Osteoblast (primary cell): ENCODE measurements at regions not wholly inside any gene's neighbourhood (a gene's known extent, or its start where the extent isn't known, plus 50 kb on each side); places are given as distances from the start of the nearest gene placed in this dataset.

ENCODE experiments used
- DNase-seq: peaks from one replicate; pipeline ENCODE4 v3.0.0; 2011; ENCODE audit warnings: low spot score, mixed read lengths; ENCODE audit not compliant: insufficient read length; ENCODE audit errors: missing footprints
- H2AFZ ChIP-seq: 2 replicates; pipeline ENCODE4 v1.6.0; 2011; ENCODE audit warnings: mild to moderate bottlenecking, low read length
- H3K27ac ChIP-seq: 2 replicates; pipeline ENCODE4 v1.5.1; 2011; ENCODE audit warnings: mild to moderate bottlenecking, low read depth, low read length, moderate library complexity
- H3K27me3 ChIP-seq: 2 replicates; pipeline ENCODE4 v1.6.0; 2012; ENCODE audit warnings: mild to moderate bottlenecking, control low read depth, inconsistent platforms, low read length, moderate library complexity; ENCODE audit not compliant: insufficient read depth
- H3K36me3 ChIP-seq: 2 replicates; pipeline ENCODE4 v1.5.1; 2011; ENCODE audit warnings: mild to moderate bottlenecking, low read length, control low read depth, moderate library complexity; ENCODE audit not compliant: insufficient read depth
- H3K4me1 ChIP-seq: 2 replicates; pipeline ENCODE4 v1.5.1; 2011; ENCODE audit warnings: mild to moderate bottlenecking, low read length, control low read depth, moderate library complexity; ENCODE audit not compliant: insufficient read depth
- H3K4me2 ChIP-seq: 2 replicates; pipeline ENCODE4 v1.6.0; 2011; ENCODE audit warnings: mild to moderate bottlenecking, low read length; ENCODE audit not compliant: insufficient read depth
- H3K4me3 ChIP-seq: fragments of 200-600 bp; sonication (generic); 3 replicates; pipeline ENCODE4 v1.5.1; 2012; ENCODE audit warnings: mild to moderate bottlenecking, low read length, inconsistent platforms; ENCODE audit not compliant: insufficient read depth
- H3K79me2 ChIP-seq: 2 replicates; pipeline ENCODE4 v1.6.0; 2012; ENCODE audit warnings: mild to moderate bottlenecking, low read length, control low read depth, inconsistent platforms; ENCODE audit not compliant: insufficient read depth
- H3K9me3 ChIP-seq: 2 replicates; pipeline ENCODE4 v1.5.1; 2011; ENCODE audit warnings: low read depth, low read length, control low read depth
- H4K20me1 ChIP-seq: 2 replicates; pipeline ENCODE4 v1.6.0; 2012; ENCODE audit warnings: mild to moderate bottlenecking, low read length, control low read depth; ENCODE audit not compliant: insufficient read depth
- CTCF ChIP-seq: IDR thresholded peaks from 2 replicates; pipeline ENCODE4 v1.5.1; 2011; ENCODE audit warnings: mild to moderate bottlenecking, low read depth, low read length, moderate library complexity; ENCODE audit errors: extremely low read depth

- TF ChIP-seq CTCF, result no peak
- Histone ChIP-seq H3K36me3 (no peaks in the 10 kb centered on the region), H3K27ac (no peak overlapping the region), H4K20me1 (no peaks in the 10 kb centered on the region), H3K4me3 (no peak overlapping the region), H3K4me1 (peaks cover 10% of the 10 kb centered on the region), H3K9me3 (no peaks in the 10 kb centered on the region), H3K79me2 (no peaks in the 10 kb centered on the region), H3K4me2 (no peak overlapping the region), H2AFZ (no peak overlapping the region), H3K27me3 (no peaks in the 10 kb centered on the region)
- no peak for DNase-seq
Measured at GRCh38 chr9:78928625-78929405, 631.9 kb downstream of the PSAT1 start.

GRCh38 chr9:78930281-78930680 lies 633.4 kb downstream of the PSAT1 start:
- TF ChIP-seq CTCF, result no peak
- no peaks in the 10 kb centered on the region for H3K36me3 ChIP-seq
- no peak overlapping the region for H3K4me2 ChIP-seq
- no peak overlapping the region for H3K4me3 ChIP-seq
- H3K4me1 ChIP-seq, result peaks cover 10% of the 10 kb centered on the region
- no peak overlapping the region for H2AFZ ChIP-seq
- H4K20me1 ChIP-seq, result no peaks in the 10 kb centered on the region
- H3K79me2 ChIP-seq, result no peaks in the 10 kb centered on the region
- no peaks in the 10 kb centered on the region for H3K9me3 ChIP-seq
- H3K27me3 ChIP-seq, result no peaks in the 10 kb centered on the region
- H3K27ac ChIP-seq, result no peak overlapping the region
- DNase-seq, result no peak

GRCh38 chr9:78932849-78933627 lies 636.1 kb downstream of the PSAT1 start:
- Histone ChIP-seq H3K4me3 (no peak overlapping the region), H3K79me2 (no peaks in the 10 kb centered on the region), H4K20me1 (no peaks in the 10 kb centered on the region), H3K4me1 (peaks cover 10% of the 10 kb centered on the region), H3K27ac (no peak overlapping the region), H3K4me2 (no peak overlapping the region), H2AFZ (no peak overlapping the region), H3K36me3 (no peaks in the 10 kb centered on the region), H3K9me3 (no peaks in the 10 kb centered on the region), H3K27me3 (no peaks in the 10 kb centered on the region)
- no peak for DNase-seq
- TF ChIP-seq CTCF, result no peak

- Histone ChIP-seq H4K20me1 (no peaks in the 10 kb centered on the region), H3K4me3 (no peak overlapping the region), H3K9me3 (no peaks in the 10 kb centered on the region), H3K79me2 (no peaks in the 10 kb centered on the region), H3K27me3 (no peaks in the 10 kb centered on the region), H3K27ac (no peak overlapping the region), H3K4me1 (peaks cover 10% of the 10 kb centered on the region), H2AFZ (no peak overlapping the region), H3K36me3 (no peaks in the 10 kb centered on the region), H3K4me2 (no peak overlapping the region)
- TF ChIP-seq CTCF, result no peak
- DNase-seq, result no peak
Measured at GRCh38 chr9:78934880-78935279, 636.9 kb upstream of the TLE4 start.
